NCI-H128 (cell line): ENCODE measurements at regions not wholly inside any gene's neighbourhood (a gene's known extent, or its start where the extent isn't known, plus 50 kb on each side); places are given as distances from the start of the nearest gene placed in this dataset.

Source experiments
- DNase-seq: peaks from one replicate; lab custom pipeline; 2025; ENCODE audit not compliant: unreplicated experiment; lab: John Stamatoyannopoulos, UW

- no peak for DNase-seq
Measured at GRCh38 chr13:105201351-105201750, 1334.1 kb downstream of the EFNB2 start.

DNA sequence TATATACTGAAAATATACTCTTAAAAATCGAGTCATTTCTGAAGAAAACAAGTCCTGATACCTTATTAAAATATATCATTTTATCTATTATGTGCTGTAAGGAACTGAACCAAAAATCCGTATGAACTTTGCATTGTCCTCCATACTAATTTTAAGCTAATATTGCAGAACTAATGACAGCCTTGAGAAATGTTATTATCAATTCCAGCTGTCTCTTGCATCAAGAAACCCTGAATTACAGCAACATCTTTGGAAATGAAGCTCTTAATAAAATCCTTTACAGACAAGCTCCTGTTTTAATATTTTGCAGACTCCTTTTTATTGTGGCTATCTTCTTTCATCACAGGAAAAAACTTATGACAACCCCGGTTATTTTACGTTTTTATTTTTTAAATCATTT lies 1335.3 kb downstream of the EFNB2 start:
- DNase-seq: no peak

DNA sequence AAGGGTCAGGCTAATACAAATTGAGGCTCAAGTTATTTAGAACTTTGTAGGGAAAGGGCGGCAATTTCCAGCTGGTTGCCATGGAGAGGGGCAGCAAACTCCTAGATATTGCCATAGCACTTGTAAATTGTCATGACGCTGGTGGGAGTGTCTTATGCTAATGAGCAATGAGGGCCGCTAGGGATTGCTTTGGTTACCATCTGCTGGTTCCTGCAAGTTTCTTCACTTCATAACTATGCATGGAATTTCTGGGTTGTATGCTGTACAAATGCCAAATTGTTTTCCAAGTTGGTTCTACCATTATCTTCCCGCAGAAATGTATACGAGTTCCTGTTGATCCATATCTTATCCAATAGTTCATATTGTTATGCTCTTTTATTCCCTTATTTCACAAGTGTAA lies 1339.4 kb downstream of the EFNB2 start:
- no peak for DNase-seq

GRCh38 chr13:105193026-105193425 lies 1342.4 kb downstream of the EFNB2 start:
- no peak for DNase-seq

- DNase-seq: no peak
Measured at GRCh38 chr13:105184201-105184600, 1351.3 kb downstream of the EFNB2 start.

- no peak for DNase-seq
Measured at GRCh38 chr13:105177265-105177900, 1358.1 kb downstream of the EFNB2 start.

GRCh38 chr13:105170438-105170837 lies 1365.0 kb downstream of the EFNB2 start:
- DNase-seq: no peak

DNA sequence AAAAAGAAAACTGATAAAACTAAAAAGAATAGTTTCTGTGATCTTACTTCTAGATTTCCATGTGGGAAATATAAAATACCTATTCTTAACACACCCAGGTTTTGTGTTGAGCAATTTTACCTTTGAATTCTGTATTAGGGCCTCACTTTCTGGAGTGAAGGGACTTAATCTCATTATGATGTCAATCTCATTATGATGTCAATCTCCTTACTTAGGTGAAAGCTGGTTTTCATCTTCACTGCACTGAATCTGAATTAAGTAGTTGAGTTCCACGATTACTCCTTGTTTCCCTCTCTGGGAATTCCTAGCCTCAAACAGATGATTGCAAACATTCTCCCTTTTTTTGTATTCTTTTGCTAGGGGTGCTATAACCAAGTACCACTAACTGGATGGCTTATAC lies 1367.2 kb downstream of the EFNB2 start:
- DNase-seq: no peak

GRCh38 chr13:105167385-105167784 lies 1368.1 kb downstream of the EFNB2 start:
- no peak for DNase-seq

- no peak for DNase-seq
Measured at GRCh38 chr13:105165449-105166125, 1369.9 kb downstream of the EFNB2 start.

DNA sequence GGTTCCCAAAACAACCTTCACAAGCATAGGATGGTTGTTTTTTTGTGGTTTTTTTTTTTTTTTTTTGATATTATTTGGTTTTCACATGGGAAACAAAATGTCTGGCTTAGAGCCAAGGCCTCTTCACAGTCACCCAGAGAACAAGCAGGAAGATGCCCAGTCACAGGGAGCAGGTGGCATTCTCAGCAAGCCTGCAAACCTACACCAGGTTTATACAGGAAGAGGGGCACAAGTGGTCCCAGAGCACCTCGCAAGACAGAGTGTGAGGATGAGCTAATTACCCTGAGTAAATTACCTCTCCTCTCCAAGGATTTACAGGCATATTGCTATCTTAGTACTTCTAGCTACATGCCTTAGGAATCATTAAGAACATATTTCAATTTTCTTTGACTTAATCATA lies 1375.6 kb downstream of the EFNB2 start:
- DNase-seq: peak; percentile 43

- no peak for DNase-seq
Measured at GRCh38 chr13:105153611-105154010, 1381.9 kb downstream of the EFNB2 start.

DNA sequence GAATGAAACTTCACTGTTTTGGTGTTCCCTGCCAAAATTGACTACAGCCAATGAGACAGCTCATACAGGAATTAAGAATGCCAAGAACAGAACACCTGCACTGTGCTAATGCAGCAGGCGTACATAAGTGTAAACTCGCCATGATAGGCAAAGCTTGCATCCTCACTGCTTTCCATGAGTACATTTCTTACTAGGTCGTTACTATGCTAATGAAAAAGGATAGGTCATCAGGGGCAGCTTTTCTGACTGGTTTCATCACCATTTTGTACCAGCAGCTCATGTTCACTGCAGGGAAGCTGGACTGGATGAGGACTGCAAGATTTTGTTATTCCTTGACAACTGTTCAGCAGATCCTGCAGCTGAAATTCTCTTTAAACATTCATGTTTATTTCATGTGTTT lies 1383.8 kb downstream of the EFNB2 start:
- DNase-seq: no peak

GRCh38 chr13:105147461-105147860 lies 1388.0 kb downstream of the EFNB2 start:
- DNase-seq: no peak

DNA sequence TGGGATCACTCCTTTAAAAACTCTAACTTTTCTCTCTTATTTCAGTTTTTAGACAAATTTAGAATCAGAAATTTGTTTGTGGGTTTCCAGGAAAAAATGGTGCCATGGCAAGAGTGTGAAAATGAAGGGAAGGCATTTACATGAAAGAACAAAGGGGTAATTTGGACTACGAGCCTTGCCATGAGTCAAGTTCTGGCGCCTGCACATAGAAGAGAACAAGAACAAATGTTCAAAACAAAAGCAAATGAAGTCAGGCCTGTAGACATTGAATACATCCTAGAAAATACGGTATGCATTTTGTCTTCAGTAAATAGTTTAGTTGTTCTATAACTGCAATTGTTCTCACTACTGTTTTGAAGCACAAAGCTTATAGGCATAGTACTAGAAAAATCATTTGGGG lies 1390.5 kb downstream of the EFNB2 start:
- no peak for DNase-seq

GRCh38 chr13:105144020-105144419 lies 1391.4 kb downstream of the EFNB2 start:
- DNase-seq: no peak

DNA sequence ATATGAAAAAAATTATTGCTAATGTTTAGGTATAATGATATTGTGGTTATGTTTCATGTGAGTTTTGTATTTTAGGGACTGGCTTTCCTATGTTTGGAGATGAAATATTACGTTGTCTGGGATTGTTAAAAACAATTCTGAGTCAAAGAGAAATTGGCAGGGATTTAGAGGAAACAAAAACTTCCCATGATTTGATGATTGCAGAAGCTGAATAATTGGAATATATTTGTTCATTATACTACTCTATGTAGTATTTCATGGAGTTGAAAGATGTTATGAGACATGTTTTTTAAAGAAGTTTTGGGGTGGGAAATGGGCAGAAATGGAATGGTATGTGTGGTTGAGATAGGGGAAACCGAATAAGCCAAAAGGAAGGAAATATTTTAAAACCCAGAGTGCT lies 1392.9 kb downstream of the EFNB2 start:
- DNase-seq: no peak

GRCh38 chr13:105139380-105140285 lies 1395.8 kb downstream of the EFNB2 start:
- DNase-seq: no peak

- no peak for DNase-seq
Measured at GRCh38 chr13:105139048-105139379, 1396.4 kb downstream of the EFNB2 start.

GRCh38 chr13:105135852-105136615 lies 1399.4 kb downstream of the EFNB2 start:
- no peak for DNase-seq

GRCh38 chr13:105127732-105128131 lies 1407.7 kb downstream of the EFNB2 start:
- DNase-seq: no peak
